ENCODE measurements at regions not wholly inside any gene's neighbourhood (a gene's known extent, or its start where the extent isn't known, plus 50 kb on each side); places are given as distances from the start of the nearest gene placed in this dataset.
A peak's percentile ranks its signal among the peaks of the same experiment; 100 is the strongest.
"Not testable (repeated sequence)": the region's sequence is repeated elsewhere in the genome, so short reads cannot be mapped to it uniquely, and the experiment has no call there.

GRCh38 chr1:195159795-195160194 is 1448.4 kb downstream of the KCNT2 start:
- not testable (repeated sequence) for DNase-seq

GRCh38 chr1:195158091-195158490 is 1450.1 kb downstream of the KCNT2 start:
- no peak for DNase-seq

GRCh38 chr1:195153107-195153506 is 1455.1 kb downstream of the KCNT2 start:
- no peak for DNase-seq

GRCh38 chr1:195150768-195151167 is 1457.5 kb downstream of the KCNT2 start:
- no peak for DNase-seq

- DNase-seq = no peak
Measured at GRCh38 chr1:195141294-195141693, 1466.9 kb downstream of the KCNT2 start.

- no peak for DNase-seq
Measured at GRCh38 chr1:195130598-195130997, 1477.6 kb downstream of the KCNT2 start.

GRCh38 chr1:195122497-195122896 is 1485.7 kb downstream of the KCNT2 start:
- DNase-seq = no peak

GRCh38 chr1:195113471-195113870 is 1494.8 kb downstream of the KCNT2 start:
- no peak for DNase-seq

- no peak for DNase-seq
Measured at GRCh38 chr1:195105773-195106172, 1502.5 kb downstream of the KCNT2 start.

GRCh38 chr1:195105281-195105680 is 1503.0 kb downstream of the KCNT2 start:
- no peak for DNase-seq

- peak; percentile 54 for DNase-seq
Measured at GRCh38 chr1:195097316-195097715, 1510.9 kb downstream of the KCNT2 start.

GRCh38 chr1:195096051-195096521 is 1512.2 kb downstream of the KCNT2 start:
- no peak for DNase-seq

- DNase-seq = no peak
Measured at GRCh38 chr1:195085196-195085595, 1523.0 kb downstream of the KCNT2 start.

GRCh38 chr1:195082183-195082582 is 1526.1 kb downstream of the KCNT2 start:
- no peak for DNase-seq

GRCh38 chr1:195076682-195077081 is 1531.6 kb downstream of the KCNT2 start:
- DNase-seq = no peak

GRCh38 chr1:195075973-195076372 is 1532.3 kb downstream of the KCNT2 start:
- DNase-seq = no peak

GRCh38 chr1:195071461-195071860 is 1536.8 kb downstream of the KCNT2 start:
- DNase-seq = no peak

- DNase-seq = no peak
Measured at GRCh38 chr1:195065437-195065836, 1542.8 kb downstream of the KCNT2 start.

- DNase-seq = no peak
Measured at GRCh38 chr1:195064358-195064757, 1543.9 kb downstream of the KCNT2 start.

GRCh38 chr1:195054217-195054687 is 1554.0 kb downstream of the KCNT2 start:
- DNase-seq = no peak

- DNase-seq = no peak
Measured at GRCh38 chr1:195053478-195053877, 1554.8 kb downstream of the KCNT2 start.

- DNase-seq = no peak
Measured at GRCh38 chr1:195047772-195048171, 1560.5 kb downstream of the KCNT2 start.

GRCh38 chr1:195045072-195045471 is 1563.2 kb downstream of the KCNT2 start:
- DNase-seq = no peak

- DNase-seq = no peak
Measured at GRCh38 chr1:195030793-195031192, 1577.4 kb downstream of the KCNT2 start.

- no peak for DNase-seq
Measured at GRCh38 chr1:195026792-195027191, 1581.4 kb downstream of the KCNT2 start.

GRCh38 chr1:195019385-195019784 is 1588.9 kb downstream of the KCNT2 start:
- DNase-seq = no peak
